Endothelial cell of umbilical vein (primary cell): ENCODE measurements at regions not wholly inside any gene's neighbourhood (a gene's known extent, or its start where the extent isn't known, plus 50 kb on each side); places are given as distances from the start of the nearest gene placed in this dataset.

ENCODE experiments used
- BruUV-seq: library from RNA; stranded (reverse); fragments of 400-500 nt; replicated peaks from 2 replicates; lab custom pipeline; 2021; lab: Mats Ljungman, UMichigan
- CTCF ChIA-PET: fragments of 300-600, 350-600 bp; sonication (Branson Sonifier 250); formaldehyde crosslinking; loops from one replicate; lab custom pipeline; 2021; ENCODE audit warnings: antibody characterized with exemption, inconsistent platforms; lab: Charles Lee
- POLR2A ChIA-PET: fragments of 300-600, 350-600 bp; sonication (Branson Sonifier 250); formaldehyde crosslinking; loops from one replicate; lab custom pipeline; 2021; ENCODE audit warnings: antibody characterized with exemption, inconsistent platforms; lab: Charles Lee
- DNase-seq: peaks from one replicate; pipeline ENCODE4 v3.0.0-alpha.2; 2011; ENCODE audit warnings: low read depth, low spot score
- FAIRE-seq: peaks from 2 replicates; lab custom pipeline; 2011; peaks lifted over from hg19 to GRCh38; lab: Jason Lieb, UNC
- H2AFZ ChIP-seq: 2 replicates; pipeline ENCODE4 v1.6.0; 2012; ENCODE audit warnings: low read depth, low read length, control low read depth, inconsistent platforms
- H3K27ac ChIP-seq: 2 replicates; pipeline ENCODE4 v1.5.1; 2011; ENCODE audit warnings: low read depth, mild to moderate bottlenecking, control low read depth, low read length, moderate library complexity; ENCODE audit not compliant: insufficient read depth
- H3K27me3 ChIP-seq, 2 experiments: 2 replicates each; pipeline versions ENCODE4 v1.6.0 to v1.6.1; 2011; ENCODE audit warnings: low read length in 2 of 2, mixed read lengths in 1 of 2; ENCODE audit not compliant: control insufficient read depth in 2 of 2, insufficient read depth in 2 of 2
- H3K36me3 ChIP-seq, 2 experiments: 2 replicates in 1 of 2; 3 replicates in 1 of 2; pipeline ENCODE4 v1.5.1; 2011; ENCODE audit warnings: low read length in 2 of 2, mild to moderate bottlenecking in 1 of 2, moderate library complexity in 1 of 2; ENCODE audit not compliant: control insufficient read depth in 2 of 2, insufficient read depth in 2 of 2; ENCODE audit errors: extremely low read depth in 1 of 2
- H3K4me1 ChIP-seq: 3 replicates; pipeline ENCODE4 v1.5.1; 2011; ENCODE audit warnings: mild to moderate bottlenecking, low read length; ENCODE audit not compliant: control insufficient read depth, insufficient read depth; ENCODE audit errors: extremely low read depth
- H3K4me2 ChIP-seq: 2 replicates; pipeline ENCODE4 v1.6.1; 2011; ENCODE audit warnings: low read length, control low read depth, mixed read lengths; ENCODE audit not compliant: insufficient read depth
- H3K4me3 ChIP-seq, 3 experiments: fragments of 200-600 bp in 1 of 3; sonication (generic), shearing (Covaris generic) in 1 of 3; replicated peaks in 1 of 3; 2 replicates each; pipeline ENCODE4 v1.5.1; 2011 to 2016; ENCODE audit warnings: control low read depth in 3 of 3, low read length in 3 of 3, mild to moderate bottlenecking in 2 of 3, inconsistent platforms in 1 of 3, low read depth in 1 of 3, moderate library complexity in 1 of 3; ENCODE audit not compliant: insufficient read depth in 1 of 3
- H3K79me2 ChIP-seq: 2 replicates; pipeline ENCODE4 v1.6.0; 2012; ENCODE audit warnings: low read length, inconsistent platforms; ENCODE audit not compliant: control insufficient read depth, insufficient read depth
- H3K9ac ChIP-seq: replicated peaks from 2 replicates; pipeline ENCODE3; 2011; ENCODE audit warnings: low read length, control low read depth; ENCODE audit not compliant: insufficient read depth; ENCODE audit errors: extremely low read depth
- H3K9me1 ChIP-seq: replicated peaks from 3 replicates; pipeline ENCODE4 v1.6.0; 2011; ENCODE audit warnings: mild to moderate bottlenecking, low read length; ENCODE audit not compliant: control insufficient read depth, insufficient read depth; ENCODE audit errors: extremely low read depth
- H3K9me3 ChIP-seq: replicated peaks from 2 replicates; pipeline ENCODE4 v1.5.1; 2012; ENCODE audit warnings: low read length, inconsistent platforms; ENCODE audit not compliant: control insufficient read depth, insufficient read depth
- H4K20me1 ChIP-seq: replicated peaks from 2 replicates; pipeline ENCODE3; 2011; ENCODE audit warnings: mild to moderate bottlenecking, low read length; ENCODE audit not compliant: control insufficient read depth, insufficient read depth; ENCODE audit errors: extremely low read depth
- EZH2 ChIP-seq: IDR thresholded peaks from 2 replicates; pipeline ENCODE4 v1.6.1; 2012; ENCODE audit warnings: borderline replicate concordance, low read depth, mild to moderate bottlenecking, moderate library complexity, low read length, inconsistent platforms; ENCODE audit not compliant: severe bottlenecking
- FOS ChIP-seq: IDR thresholded peaks from 2 replicates; pipeline ENCODE4 v1.6.1; 2011; ENCODE audit warnings: mild to moderate bottlenecking, low read length, moderate library complexity, borderline replicate concordance; ENCODE audit not compliant: insufficient read depth
- GATA2 ChIP-seq: IDR thresholded peaks from 2 replicates; pipeline ENCODE4 v1.7.0; 2011; ENCODE audit warnings: low read depth, mild to moderate bottlenecking, moderate library complexity, mixed read lengths, low read length; ENCODE audit not compliant: insufficient read length, insufficient read depth
- MYC ChIP-seq: IDR thresholded peaks from one replicate; pipeline ENCODE4 v1.6.1; 2011; ENCODE audit warnings: mild to moderate bottlenecking, low read depth, low read length
- dilution Hi-C: fragments of 300-500 bp; cut with MboI; formaldehyde crosslinking; loops from one replicate; pipeline ENCODE4 v1.15.0; 2019; ENCODE audit warnings: low sequenced_read_pairs; ENCODE audit not compliant: extremely low pct_ligation_motif_present
- intact Hi-C: fragments of 100-400 bp; cut with micrococcal nuclease; formaldehyde crosslinking; loops from one replicate; pipeline ENCODE4 v1.10.0; 2022
- TF ChIP-seq, protein P1 (sequence below): IDR thresholded peaks from 2 replicates; pipeline ENCODE4 v1.6.1; 2011; ENCODE audit not compliant: insufficient read depth, insufficient read length
- TF ChIP-seq, protein P2 (sequence below), 2 donors: IDR thresholded peaks; 1 replicate in 1 of 2; 2 replicates in 1 of 2; pipeline ENCODE4 v1.5.1; 2011; ENCODE audit warnings: low read length in 2 of 2, mild to moderate bottlenecking in 2 of 2, moderate library complexity in 2 of 2, control low read depth in 1 of 2, inconsistent platforms in 1 of 2, low read depth in 1 of 2; ENCODE audit not compliant: insufficient read depth in 1 of 2; ENCODE audit errors: extremely low read depth in 1 of 2

DNA sequence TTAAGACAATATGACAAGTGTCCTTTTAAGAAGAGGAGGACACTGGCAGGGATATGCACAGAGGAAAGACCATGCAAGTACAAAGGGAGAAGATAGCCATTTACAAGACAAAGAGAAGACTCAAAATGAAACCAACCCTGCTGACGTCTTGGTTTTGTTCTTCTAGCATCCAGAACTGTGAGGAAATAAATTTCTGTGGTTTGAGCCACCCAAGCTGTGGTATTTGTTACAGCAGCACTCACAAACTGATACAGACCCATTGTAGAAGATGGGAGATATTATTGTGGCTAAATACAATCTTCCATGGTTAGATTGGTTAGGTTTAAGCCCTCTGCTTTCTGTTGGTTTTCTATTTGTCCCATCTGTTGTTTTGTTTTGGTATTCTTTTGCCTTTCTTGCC, 88.6 kb upstream of the SLC35F1 start:
- no peak overlapping the region for H3K4me2 ChIP-seq
- H3K9ac ChIP-seq = no peak overlapping the region
- intact Hi-C loops (no loop called here), dilution Hi-C loops (no loop called here)
- no peaks in the 10 kb centered on the region for H3K4me1 ChIP-seq
- no peaks in the 10 kb centered on the region for H3K9me3 ChIP-seq
- H3K27me3 ChIP-seq = no peaks in the 10 kb centered on the region
- FAIRE-seq (no peak), DNase-seq (no peak)
- ChIA-PET CTCF (no interaction called here), POLR2A (no interaction called here)
- no peaks in the 10 kb centered on the region for H3K36me3 ChIP-seq
- TF ChIP-seq GATA2 = no peak
- TF ChIP-seq, protein P1, sequence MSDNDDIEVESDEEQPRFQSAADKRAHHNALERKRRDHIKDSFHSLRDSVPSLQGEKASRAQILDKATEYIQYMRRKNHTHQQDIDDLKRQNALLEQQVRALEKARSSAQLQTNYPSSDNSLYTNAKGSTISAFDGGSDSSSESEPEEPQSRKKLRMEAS = no peak
- TF ChIP-seq, protein P2, sequence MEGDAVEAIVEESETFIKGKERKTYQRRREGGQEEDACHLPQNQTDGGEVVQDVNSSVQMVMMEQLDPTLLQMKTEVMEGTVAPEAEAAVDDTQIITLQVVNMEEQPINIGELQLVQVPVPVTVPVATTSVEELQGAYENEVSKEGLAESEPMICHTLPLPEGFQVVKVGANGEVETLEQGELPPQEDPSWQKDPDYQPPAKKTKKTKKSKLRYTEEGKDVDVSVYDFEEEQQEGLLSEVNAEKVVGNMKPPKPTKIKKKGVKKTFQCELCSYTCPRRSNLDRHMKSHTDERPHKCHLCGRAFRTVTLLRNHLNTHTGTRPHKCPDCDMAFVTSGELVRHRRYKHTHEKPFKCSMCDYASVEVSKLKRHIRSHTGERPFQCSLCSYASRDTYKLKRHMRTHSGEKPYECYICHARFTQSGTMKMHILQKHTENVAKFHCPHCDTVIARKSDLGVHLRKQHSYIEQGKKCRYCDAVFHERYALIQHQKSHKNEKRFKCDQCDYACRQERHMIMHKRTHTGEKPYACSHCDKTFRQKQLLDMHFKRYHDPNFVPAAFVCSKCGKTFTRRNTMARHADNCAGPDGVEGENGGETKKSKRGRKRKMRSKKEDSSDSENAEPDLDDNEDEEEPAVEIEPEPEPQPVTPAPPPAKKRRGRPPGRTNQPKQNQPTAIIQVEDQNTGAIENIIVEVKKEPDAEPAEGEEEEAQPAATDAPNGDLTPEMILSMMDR (IDR thresholded peaks at IDR 0.05; ENCODE audit: extremely low read depth in 1 of 2, insufficient read depth in 1 of 2, low read depth in 1 of 2, low read length in 2 of 2) = no peak
- TF ChIP-seq EZH2 = no peak
- TF ChIP-seq FOS = no peak
- no peak for TF ChIP-seq MYC
- H4K20me1 ChIP-seq = no peaks in the 10 kb centered on the region
- no peak overlapping the region for H2AFZ ChIP-seq
- no peaks in the 10 kb centered on the region for H3K9me1 ChIP-seq
- no peaks in the 10 kb centered on the region for H3K79me2 ChIP-seq
- no peak overlapping the region for H3K4me3 ChIP-seq
- H3K27ac ChIP-seq = no peak overlapping the region
- no TSS peak for BruUV-seq
